HL-60 (cell line): ENCODE measurements at regions not wholly inside any gene's neighbourhood (a gene's known extent, or its start where the extent isn't known, plus 50 kb on each side); places are given as distances from the start of the nearest gene placed in this dataset.

ENCODE experiments used
- DNase-seq, 2 experiments: peaks; one replicate each; pipeline ENCODE4 v3.0.0-alpha.2; 2010 to 2020; ENCODE audit warnings: low read depth in 1 of 2, low spot score in 1 of 2
- H3K27ac ChIP-seq: fragments of 250-450 bp; sonication (Bioruptor Pico); replicated peaks from 2 replicates; pipeline ENCODE4 v1.5.1; 2020; ENCODE audit warnings: mild to moderate bottlenecking, moderate library complexity
- H3K27me3 ChIP-seq: fragments of 250-450 bp; sonication (Bioruptor Pico); 2 replicates; pipeline ENCODE4 v1.5.1; 2021; ENCODE audit warnings: mild to moderate bottlenecking, moderate library complexity; ENCODE audit not compliant: insufficient read depth, poor library complexity, severe bottlenecking
- H3K4me3 ChIP-seq: replicated peaks from 2 replicates; pipeline ENCODE4 v1.5.1; 2011; ENCODE audit warnings: mild to moderate bottlenecking, control low read depth, low read length; ENCODE audit not compliant: insufficient read depth
- GABPA ChIP-seq: IDR thresholded peaks from 2 replicates; pipeline ENCODE4 v1.6.1; 2012; ENCODE audit warnings: low read depth
- POLR2AphosphoS5 ChIP-seq: IDR thresholded peaks from 2 replicates; pipeline ENCODE4 v1.6.1; 2012; ENCODE audit warnings: low read depth
- SPI1 ChIP-seq: IDR thresholded peaks from 2 replicates; pipeline ENCODE4 v1.6.1; 2012; ENCODE audit warnings: low read depth, mild to moderate bottlenecking, borderline replicate concordance
- TF ChIP-seq, protein P1 (sequence below): IDR thresholded peaks from 2 replicates; pipeline ENCODE4 v1.6.1; 2012; ENCODE audit warnings: low read depth; ENCODE audit not compliant: insufficient replicate concordance
- TF ChIP-seq, protein P2 (sequence below): IDR thresholded peaks from one replicate; pipeline ENCODE4 v1.5.1; 2011; ENCODE audit warnings: low read length, control low read depth, inconsistent platforms; ENCODE audit not compliant: insufficient read depth

DNA sequence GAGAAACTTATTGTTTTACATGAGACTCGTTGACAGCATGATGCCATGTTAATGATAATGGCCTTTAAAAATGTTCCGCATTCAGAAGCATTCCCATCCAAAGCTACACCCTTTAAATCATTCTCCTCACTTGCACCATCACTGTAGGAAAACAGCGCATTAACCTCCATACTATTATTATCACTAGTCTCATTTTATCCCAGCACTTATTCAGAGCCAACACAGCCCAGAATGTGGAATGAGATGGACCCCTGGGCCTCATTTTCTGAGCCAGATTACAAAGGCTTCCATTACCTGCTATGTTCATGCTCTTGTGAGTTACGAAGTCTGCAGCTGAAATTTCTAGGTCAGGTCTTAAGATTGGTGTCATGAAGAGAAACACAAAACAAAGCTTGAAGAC, 159.4 kb downstream of the HS3ST3A1 start:
- TF ChIP-seq SPI1 (no peak), GABPA (no peak), POLR2AphosphoS5 (no peak)
- TF ChIP-seq, protein P1, sequence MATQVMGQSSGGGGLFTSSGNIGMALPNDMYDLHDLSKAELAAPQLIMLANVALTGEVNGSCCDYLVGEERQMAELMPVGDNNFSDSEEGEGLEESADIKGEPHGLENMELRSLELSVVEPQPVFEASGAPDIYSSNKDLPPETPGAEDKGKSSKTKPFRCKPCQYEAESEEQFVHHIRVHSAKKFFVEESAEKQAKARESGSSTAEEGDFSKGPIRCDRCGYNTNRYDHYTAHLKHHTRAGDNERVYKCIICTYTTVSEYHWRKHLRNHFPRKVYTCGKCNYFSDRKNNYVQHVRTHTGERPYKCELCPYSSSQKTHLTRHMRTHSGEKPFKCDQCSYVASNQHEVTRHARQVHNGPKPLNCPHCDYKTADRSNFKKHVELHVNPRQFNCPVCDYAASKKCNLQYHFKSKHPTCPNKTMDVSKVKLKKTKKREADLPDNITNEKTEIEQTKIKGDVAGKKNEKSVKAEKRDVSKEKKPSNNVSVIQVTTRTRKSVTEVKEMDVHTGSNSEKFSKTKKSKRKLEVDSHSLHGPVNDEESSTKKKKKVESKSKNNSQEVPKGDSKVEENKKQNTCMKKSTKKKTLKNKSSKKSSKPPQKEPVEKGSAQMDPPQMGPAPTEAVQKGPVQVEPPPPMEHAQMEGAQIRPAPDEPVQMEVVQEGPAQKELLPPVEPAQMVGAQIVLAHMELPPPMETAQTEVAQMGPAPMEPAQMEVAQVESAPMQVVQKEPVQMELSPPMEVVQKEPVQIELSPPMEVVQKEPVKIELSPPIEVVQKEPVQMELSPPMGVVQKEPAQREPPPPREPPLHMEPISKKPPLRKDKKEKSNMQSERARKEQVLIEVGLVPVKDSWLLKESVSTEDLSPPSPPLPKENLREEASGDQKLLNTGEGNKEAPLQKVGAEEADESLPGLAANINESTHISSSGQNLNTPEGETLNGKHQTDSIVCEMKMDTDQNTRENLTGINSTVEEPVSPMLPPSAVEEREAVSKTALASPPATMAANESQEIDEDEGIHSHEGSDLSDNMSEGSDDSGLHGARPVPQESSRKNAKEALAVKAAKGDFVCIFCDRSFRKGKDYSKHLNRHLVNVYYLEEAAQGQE: no peak
- TF ChIP-seq, protein P2, sequence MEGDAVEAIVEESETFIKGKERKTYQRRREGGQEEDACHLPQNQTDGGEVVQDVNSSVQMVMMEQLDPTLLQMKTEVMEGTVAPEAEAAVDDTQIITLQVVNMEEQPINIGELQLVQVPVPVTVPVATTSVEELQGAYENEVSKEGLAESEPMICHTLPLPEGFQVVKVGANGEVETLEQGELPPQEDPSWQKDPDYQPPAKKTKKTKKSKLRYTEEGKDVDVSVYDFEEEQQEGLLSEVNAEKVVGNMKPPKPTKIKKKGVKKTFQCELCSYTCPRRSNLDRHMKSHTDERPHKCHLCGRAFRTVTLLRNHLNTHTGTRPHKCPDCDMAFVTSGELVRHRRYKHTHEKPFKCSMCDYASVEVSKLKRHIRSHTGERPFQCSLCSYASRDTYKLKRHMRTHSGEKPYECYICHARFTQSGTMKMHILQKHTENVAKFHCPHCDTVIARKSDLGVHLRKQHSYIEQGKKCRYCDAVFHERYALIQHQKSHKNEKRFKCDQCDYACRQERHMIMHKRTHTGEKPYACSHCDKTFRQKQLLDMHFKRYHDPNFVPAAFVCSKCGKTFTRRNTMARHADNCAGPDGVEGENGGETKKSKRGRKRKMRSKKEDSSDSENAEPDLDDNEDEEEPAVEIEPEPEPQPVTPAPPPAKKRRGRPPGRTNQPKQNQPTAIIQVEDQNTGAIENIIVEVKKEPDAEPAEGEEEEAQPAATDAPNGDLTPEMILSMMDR: no peak
- H3K27ac ChIP-seq: no peak overlapping the region
- no peak for DNase-seq

DNA sequence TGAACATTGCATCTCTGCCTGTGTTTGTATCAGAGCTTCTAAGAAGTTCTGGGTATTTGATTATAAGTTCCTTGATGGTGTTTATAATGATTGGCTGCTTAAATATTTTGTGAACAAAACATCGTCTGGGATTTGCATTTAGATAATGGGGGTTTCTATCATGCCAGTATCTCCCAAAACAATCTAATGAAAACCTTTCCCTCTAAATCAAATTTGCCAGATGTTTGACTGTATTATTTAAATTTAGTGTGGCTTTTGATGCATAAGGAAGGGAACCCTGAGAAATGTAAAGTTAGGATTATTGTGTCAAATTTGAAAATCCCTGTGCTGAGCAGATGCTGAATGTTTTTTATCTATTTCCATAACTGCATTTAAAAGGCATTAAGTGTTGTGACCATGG, 159.9 kb downstream of the HS3ST3A1 start:
- no peaks in the 10 kb centered on the region for H3K27me3 ChIP-seq
- H3K27ac ChIP-seq: no peak overlapping the region
- H3K4me3 ChIP-seq: no peak overlapping the region
- TF ChIP-seq SPI1 (no peak), POLR2AphosphoS5 (no peak), GABPA (no peak)
- TF ChIP-seq, protein P1: no peak
- TF ChIP-seq, protein P2: no peak
- DNase-seq: no peak

More for the DNA sequence above, 159.4 kb downstream of the HS3ST3A1 start:
- Histone ChIP-seq H3K4me3 (no peak overlapping the region), H3K27me3 (no peaks in the 10 kb centered on the region)

DNA sequence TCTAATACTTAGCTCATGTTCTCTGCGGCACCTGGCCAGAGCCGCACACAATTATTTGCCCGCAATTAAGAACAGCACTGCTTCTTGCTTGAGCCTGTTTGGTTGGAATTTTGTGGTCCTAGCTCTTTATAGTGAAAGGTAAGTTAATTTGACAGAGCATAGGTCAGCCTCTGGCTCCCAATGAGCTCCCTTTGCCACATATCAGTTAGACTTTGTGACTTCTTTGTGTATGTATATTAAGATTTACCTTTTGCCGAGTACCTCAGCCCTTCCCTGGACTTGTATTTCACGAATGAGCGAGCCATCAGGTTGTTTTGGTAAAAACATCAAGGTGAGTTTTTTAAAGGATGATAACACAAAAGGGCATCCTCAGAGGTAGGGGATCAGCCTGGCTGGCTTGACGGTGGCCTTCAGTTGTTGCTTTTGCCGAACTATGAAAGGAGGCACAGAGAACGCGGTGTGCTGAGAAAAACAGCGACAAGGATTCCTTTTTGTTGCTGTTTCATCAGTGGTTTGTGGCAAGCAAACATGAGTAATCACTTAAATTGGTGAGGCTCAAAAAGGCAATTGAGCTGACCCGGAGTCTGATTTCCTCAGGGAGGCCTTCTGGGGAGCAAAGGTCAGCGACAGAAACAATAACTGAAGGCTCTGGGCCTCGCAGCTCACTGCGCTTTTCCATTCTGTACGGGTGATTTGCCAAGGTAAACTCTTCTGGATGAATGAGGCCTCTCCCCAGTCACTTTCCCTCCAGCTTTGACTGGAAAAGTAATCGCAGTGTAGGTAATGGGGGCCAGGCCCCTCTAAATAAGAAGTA, 163.6 kb downstream of the HS3ST3A1 start:
- Histone ChIP-seq H3K27ac (no peak overlapping the region), H3K27me3 (no peaks in the 10 kb centered on the region), H3K4me3 (no peak overlapping the region)
- DNase-seq: no peak
- TF ChIP-seq, protein P1: no peak
- TF ChIP-seq POLR2AphosphoS5 (no peak), GABPA (no peak), SPI1 (no peak)
- TF ChIP-seq, protein P2: no peak
